Neuronal stem cell (in vitro differentiated cells): ENCODE measurements at regions not wholly inside any gene's neighbourhood (a gene's known extent, or its start where the extent isn't known, plus 50 kb on each side); places are given as distances from the start of the nearest gene placed in this dataset.
A peak's percentile ranks its signal among the peaks of the same experiment; 100 is the strongest.

Experiments used
- DNase-seq: peaks from one replicate; pipeline ENCODE4 v3.0.0-alpha.2; 2013; ENCODE audit warnings: low spot score
- H2AFZ ChIP-seq: one replicate; pipeline ENCODE4 v1.6.1; 2013; ENCODE audit warnings: mild to moderate bottlenecking, low read length, inconsistent platforms
- H2AK5ac ChIP-seq: 2 replicates; pipeline ENCODE4 v1.6.1; 2013; ENCODE audit warnings: low read depth, mild to moderate bottlenecking, inconsistent platforms, low read length, moderate library complexity, mixed read lengths
- H2BK120ac ChIP-seq: 2 replicates; pipeline ENCODE4 v1.6.1; 2013; ENCODE audit warnings: low read depth, mild to moderate bottlenecking, inconsistent platforms, low read length, moderate library complexity, mixed read lengths
- H2BK12ac ChIP-seq: one replicate; pipeline ENCODE4 v1.6.1; 2013; ENCODE audit warnings: low read length, inconsistent platforms
- H2BK15ac ChIP-seq: 2 replicates; pipeline ENCODE4 v1.6.1; 2013; ENCODE audit warnings: mild to moderate bottlenecking, low read length, inconsistent platforms, mixed read lengths
- H2BK5ac ChIP-seq: one replicate; pipeline ENCODE4 v1.6.1; 2013; ENCODE audit warnings: inconsistent platforms, mild to moderate bottlenecking, low read length, moderate library complexity
- H3K14ac ChIP-seq: one replicate; pipeline ENCODE4 v1.6.1; 2013; ENCODE audit warnings: low read length, inconsistent platforms
- H3K18ac ChIP-seq: 2 replicates; pipeline ENCODE4 v1.6.1; 2013; ENCODE audit warnings: low read length, inconsistent platforms
- H3K23ac ChIP-seq: 2 replicates; pipeline ENCODE4 v1.6.1; 2013; ENCODE audit warnings: low read depth, mild to moderate bottlenecking, mixed read lengths, low read length, inconsistent platforms; ENCODE audit not compliant: poor library complexity
- H3K27ac ChIP-seq: replicated peaks from 3 replicates; pipeline ENCODE4 v1.5.1; 2013; ENCODE audit warnings: low read length, inconsistent platforms
- H3K27me3 ChIP-seq, 3 experiments: 2 replicates each; pipeline ENCODE4 v1.6.1; 2013; ENCODE audit warnings: low read length in 3 of 3, mild to moderate bottlenecking in 2 of 3, inconsistent platforms in 1 of 3, low read depth in 1 of 3, mixed read lengths in 1 of 3, moderate library complexity in 1 of 3; ENCODE audit not compliant: control insufficient read depth in 3 of 3, insufficient read depth in 3 of 3
- H3K36me3 ChIP-seq, 2 donors: replicated peaks in 1 of 2; 2 replicates each; pipeline ENCODE4 v1.6.1; 2013; ENCODE audit warnings: low read length in 2 of 2; ENCODE audit not compliant: control insufficient read depth in 2 of 2, insufficient read depth in 2 of 2
- H3K4ac ChIP-seq: 2 replicates; pipeline ENCODE4 v1.6.1; 2013; ENCODE audit warnings: inconsistent platforms, mild to moderate bottlenecking, low read length, moderate library complexity
- H3K4me1 ChIP-seq, 2 donors: 1 replicate in 1 of 2; 2 replicates in 1 of 2; pipeline ENCODE4 v1.6.1; 2013; ENCODE audit warnings: low read length in 2 of 2, low read depth in 1 of 2; ENCODE audit not compliant: control insufficient read depth in 2 of 2, insufficient read depth in 1 of 2
- H3K4me2 ChIP-seq: one replicate; pipeline ENCODE4 v1.6.1; 2013; ENCODE audit warnings: mild to moderate bottlenecking, low read length, inconsistent platforms; ENCODE audit not compliant: insufficient read depth, poor library complexity, severe bottlenecking
- H3K4me3 ChIP-seq, 2 donors: 2 replicates each; pipeline ENCODE4 v1.5.1; 2013; ENCODE audit warnings: low read length in 2 of 2, mild to moderate bottlenecking in 2 of 2, inconsistent platforms in 1 of 2, moderate library complexity in 1 of 2
- H3K79me1 ChIP-seq: one replicate; pipeline ENCODE4 v1.6.1; 2013; ENCODE audit warnings: low read depth, mild to moderate bottlenecking, inconsistent platforms, low read length, moderate library complexity
- H3K9ac ChIP-seq: one replicate; pipeline ENCODE4 v1.6.1; 2013; ENCODE audit warnings: mild to moderate bottlenecking, low read depth, low read length, inconsistent platforms; ENCODE audit not compliant: poor library complexity
- H3K9me3 ChIP-seq, 2 donors: replicated peaks in 1 of 2; 2 replicates each; pipeline versions ENCODE3 to v1.6.1; 2013; ENCODE audit warnings: low read length in 2 of 2, mild to moderate bottlenecking in 2 of 2, inconsistent platforms in 1 of 2, low read depth in 1 of 2, mixed read lengths in 1 of 2, moderate library complexity in 1 of 2; ENCODE audit not compliant: control insufficient read depth in 2 of 2, insufficient read depth in 1 of 2
- H4K8ac ChIP-seq: one replicate; pipeline ENCODE4 v1.6.1; 2013; ENCODE audit warnings: low read depth, mild to moderate bottlenecking, inconsistent platforms, low read length, moderate library complexity
- H4K91ac ChIP-seq: one replicate; pipeline ENCODE4 v1.6.1; 2013; ENCODE audit warnings: low read length, low read depth, mild to moderate bottlenecking, inconsistent platforms; ENCODE audit not compliant: poor library complexity
- whole genome bisulfite sequencing, 2 donors: extraction: QIAGEN DNeasy Blood & Tissue Kit; methylation state at CpG; one replicate each; pipeline ENCODE4 v1.1.7; 2013; ENCODE audit warnings: missing lambda C conversion rate in 2 of 2, mixed read lengths in 1 of 2; ENCODE audit not compliant: insufficient read length in 2 of 2, insufficient replicate concordance in 1 of 2; ENCODE audit errors: extremely low coverage in 2 of 2; 5-methylcytosine and 5-hydroxymethylcytosine counted together

- Histone ChIP-seq H4K8ac (no peak overlapping the region), H2AK5ac (no peak overlapping the region), H2BK15ac (no peak overlapping the region), H3K23ac (no peak overlapping the region), H3K18ac (no peak overlapping the region), H2BK12ac (no peak overlapping the region), H3K4me1 (no peaks in the 10 kb centered on the region), H3K4me2 (no peak overlapping the region), H2BK120ac (no peak overlapping the region), H3K4ac (no peak overlapping the region), H3K9me3 (peaks cover 0 to 4% of the 10 kb centered on the region in 2 donors), H3K27ac (no peak overlapping the region), H2AFZ (peak overlapping the region; percentile 73), H4K91ac (no peak overlapping the region), H3K27me3 (no peaks in the 10 kb centered on the region), H3K14ac (no peak overlapping the region), H3K79me1 (no peaks in the 10 kb centered on the region), H2BK5ac (no peak overlapping the region), H3K4me3 (no peak overlapping the region), H3K36me3 (no peaks in the 10 kb centered on the region), H3K9ac (no peak overlapping the region)
- no peak for DNase-seq
- no CpG with 5 or more reads among the region's 3 CpGs for WGBS, 2 donors
These were observed 317.8 kb upstream of the RGMB start for GRCh38 chr5:98455665-98456064.

GRCh38 chr5:98458004-98458403, 315.5 kb upstream of the RGMB start:
- no peak overlapping the region for H4K91ac ChIP-seq
- no peak overlapping the region for H3K9ac ChIP-seq
- WGBS, 2 donors = no CpG with 5 or more reads among the region's 2 CpGs
- H3K27me3 ChIP-seq = no peaks in the 10 kb centered on the region
- H3K4ac ChIP-seq = no peak overlapping the region
- no peak overlapping the region for H3K23ac ChIP-seq
- H3K4me3 ChIP-seq = no peak overlapping the region
- no peaks in the 10 kb centered on the region for H3K9me3 ChIP-seq
- no peak overlapping the region for H3K18ac ChIP-seq
- no peak overlapping the region for H2AK5ac ChIP-seq
- no peak overlapping the region for H3K14ac ChIP-seq
- H2AFZ ChIP-seq = no peak overlapping the region
- H2BK12ac ChIP-seq = no peak overlapping the region
- peaks cover 0 to 2% of the 10 kb centered on the region in 2 donors for H3K4me1 ChIP-seq
- H3K27ac ChIP-seq = no peak overlapping the region
- no peak overlapping the region for H2BK5ac ChIP-seq
- H3K36me3 ChIP-seq = no peaks in the 10 kb centered on the region
- H4K8ac ChIP-seq = no peak overlapping the region
- H2BK120ac ChIP-seq = no peak overlapping the region
- no peak overlapping the region for H2BK15ac ChIP-seq
- no peak for DNase-seq
- no peak overlapping the region for H3K4me2 ChIP-seq
- H3K79me1 ChIP-seq = no peaks in the 10 kb centered on the region

GRCh38 chr5:98458726-98459125, 314.7 kb upstream of the RGMB start:
- H2AFZ ChIP-seq = no peak overlapping the region
- no peak overlapping the region for H2BK15ac ChIP-seq
- no peak overlapping the region for H3K14ac ChIP-seq
- no peak overlapping the region for H4K91ac ChIP-seq
- no peak overlapping the region for H3K27ac ChIP-seq
- no peak overlapping the region for H3K4me2 ChIP-seq
- H4K8ac ChIP-seq = no peak overlapping the region
- H3K27me3 ChIP-seq = no peaks in the 10 kb centered on the region
- no peaks in the 10 kb centered on the region for H3K36me3 ChIP-seq
- H3K4ac ChIP-seq = no peak overlapping the region
- H3K9ac ChIP-seq = no peak overlapping the region
- no peaks in the 10 kb centered on the region for H3K79me1 ChIP-seq
- no peak overlapping the region for H2BK12ac ChIP-seq
- peaks cover 0 to 2% of the 10 kb centered on the region in 2 donors for H3K4me1 ChIP-seq
- no peak overlapping the region for H3K23ac ChIP-seq
- no peak overlapping the region for H2BK5ac ChIP-seq
- no peak overlapping the region for H2AK5ac ChIP-seq
- no peak overlapping the region for H3K4me3 ChIP-seq
- no peaks in the 10 kb centered on the region for H3K9me3 ChIP-seq
- H2BK120ac ChIP-seq = no peak overlapping the region
- no peak for DNase-seq
- no peak overlapping the region for H3K18ac ChIP-seq

GRCh38 chr5:98460536-98460935, 312.9 kb upstream of the RGMB start:
- Histone ChIP-seq H3K4ac (no peak overlapping the region), H3K9ac (no peak overlapping the region), H3K36me3 (no peaks in the 10 kb centered on the region), H3K79me1 (no peaks in the 10 kb centered on the region), H3K23ac (no peak overlapping the region), H3K27ac (no peak overlapping the region), H2AFZ (no peak overlapping the region), H3K4me3 (no peak overlapping the region), H2BK12ac (no peak overlapping the region), H3K4me2 (no peak overlapping the region), H3K14ac (no peak overlapping the region), H3K18ac (no peak overlapping the region), H2AK5ac (no peak overlapping the region), H4K91ac (no peak overlapping the region), H3K27me3 (no peaks in the 10 kb centered on the region), H2BK120ac (no peak overlapping the region), H2BK5ac (no peak overlapping the region), H4K8ac (no peak overlapping the region), H3K4me1 (peaks cover 0 to 2% of the 10 kb centered on the region in 2 donors), H2BK15ac (no peak overlapping the region), H3K9me3 (peaks cover 0 to 3% of the 10 kb centered on the region in 2 donors)
- no peak for DNase-seq
- no CpG with 5 or more reads among the region's 1 CpG for WGBS, 2 donors
